ENCODE measurements at regions not wholly inside any gene's neighbourhood (a gene's known extent, or its start where the extent isn't known, plus 50 kb on each side); places are given as distances from the start of the nearest gene placed in this dataset.

GRCh38 chr3:194928227-194928626 is 242.5 kb downstream of the FAM43A start:
- TF ChIP-seq CTCF (IDR thresholded peaks at IDR 0.05; ENCODE audit: poor library complexity, severe bottlenecking) (no peak), SMC3 (conservative IDR thresholded peaks at IDR 0.05; ENCODE audit: poor library complexity) (no peak), EP300 (conservative IDR thresholded peaks at IDR 0.05; ENCODE audit: poor library complexity, severe bottlenecking) (no peak), TAF1 (IDR thresholded peaks at IDR 0.05; ENCODE audit: low read depth) (no peak)
